ENCODE measurements at regions not wholly inside any gene's neighbourhood (a gene's known extent, or its start where the extent isn't known, plus 50 kb on each side); places are given as distances from the start of the nearest gene placed in this dataset.

- TF ChIP-seq POLR2A (IDR thresholded peaks at IDR 0.05; ENCODE audit: low read length) (no peak), GATA1 (IDR thresholded peaks at IDR 0.05; ENCODE audit: low read depth, low read length) (no peak)
These were observed 721.1 kb downstream of the TENT5A start for GRCh38 chr6:81031416-81031815.

Data from erythroblast (primary cell).